H9 (cell line): ENCODE measurements at regions not wholly inside any gene's neighbourhood (a gene's known extent, or its start where the extent isn't known, plus 50 kb on each side); places are given as distances from the start of the nearest gene placed in this dataset.

Source experiments
- DNase-seq: peaks from one replicate; pipeline ENCODE4 v3.0.0-alpha.2; 2017
- H2AFZ ChIP-seq: one replicate; pipeline ENCODE4 v1.6.1; 2013; ENCODE audit warnings: mild to moderate bottlenecking, low read length, control low read depth, moderate library complexity
- H2AK5ac ChIP-seq: 2 replicates; pipeline ENCODE4 v1.6.1; 2013; ENCODE audit warnings: low read length, control low read depth, mixed read lengths; ENCODE audit not compliant: insufficient read length
- H2BK120ac ChIP-seq: one replicate; pipeline ENCODE4 v1.6.1; 2013; ENCODE audit warnings: low read depth, mild to moderate bottlenecking, low read length, control low read depth, inconsistent platforms; ENCODE audit not compliant: poor library complexity, severe bottlenecking
- H2BK12ac ChIP-seq: 2 replicates; pipeline ENCODE4 v1.6.1; 2013; ENCODE audit warnings: low read length, control low read depth, mixed read lengths, low read depth; ENCODE audit not compliant: insufficient read length
- H2BK15ac ChIP-seq: 2 replicates; pipeline ENCODE4 v1.6.1; 2013; ENCODE audit warnings: low read depth, low read length, control low read depth
- H2BK20ac ChIP-seq: one replicate; pipeline ENCODE4 v1.6.1; 2013; ENCODE audit warnings: low read depth, mild to moderate bottlenecking, low read length, control low read depth, inconsistent platforms; ENCODE audit not compliant: poor library complexity, severe bottlenecking
- H2BK5ac ChIP-seq: 2 replicates; pipeline ENCODE4 v1.6.1; 2013; ENCODE audit warnings: low read length, control low read depth, mixed read lengths; ENCODE audit not compliant: insufficient read length
- H3K14ac ChIP-seq: 2 replicates; pipeline ENCODE4 v1.6.1; 2013; ENCODE audit warnings: low read length, control low read depth; ENCODE audit not compliant: insufficient read depth
- H3K18ac ChIP-seq: 2 replicates; pipeline ENCODE4 v1.6.1; 2013; ENCODE audit warnings: low read depth, mild to moderate bottlenecking, mixed read lengths, low read length, control low read depth; ENCODE audit not compliant: insufficient read length
- H3K23ac ChIP-seq: 2 replicates; pipeline ENCODE4 v1.6.1; 2013; ENCODE audit warnings: low read length, control low read depth, mixed read lengths, low read depth; ENCODE audit not compliant: insufficient read length
- H3K23me2 ChIP-seq: 2 replicates; pipeline ENCODE4 v1.6.1; 2013; ENCODE audit warnings: low read depth, mild to moderate bottlenecking, mixed read lengths, low read length, control low read depth; ENCODE audit not compliant: insufficient read length, poor library complexity, severe bottlenecking
- H3K27ac ChIP-seq: 2 replicates; pipeline ENCODE4 v1.5.1; 2013; ENCODE audit warnings: low read length, control low read depth, mixed read lengths, low read depth; ENCODE audit not compliant: insufficient read length
- H3K27me3 ChIP-seq: 2 replicates; pipeline ENCODE4 v1.6.1; 2013; ENCODE audit warnings: low read length, control low read depth, inconsistent platforms; ENCODE audit not compliant: insufficient read depth
- H3K4ac ChIP-seq: 2 replicates; pipeline ENCODE4 v1.6.1; 2013; ENCODE audit warnings: low read depth, mild to moderate bottlenecking, control low read depth, inconsistent platforms, low read length, moderate library complexity
- H3K4me1 ChIP-seq: 2 replicates; pipeline ENCODE4 v1.6.1; 2013; ENCODE audit warnings: low read length, control low read depth, inconsistent platforms; ENCODE audit not compliant: insufficient read depth
- H3K4me2 ChIP-seq: 2 replicates; pipeline ENCODE4 v1.6.1; 2013; ENCODE audit warnings: low read length, control low read depth, mixed read lengths; ENCODE audit not compliant: insufficient read length, insufficient read depth
- H3K56ac ChIP-seq: 2 replicates; pipeline ENCODE4 v1.6.1; 2013; ENCODE audit warnings: low read depth, mild to moderate bottlenecking, mixed read lengths, low read length, control low read depth; ENCODE audit not compliant: insufficient read length
- H3K79me1 ChIP-seq: 2 replicates; pipeline ENCODE4 v1.6.1; 2013; ENCODE audit warnings: low read depth, mild to moderate bottlenecking, moderate library complexity, low read length, control low read depth, inconsistent platforms; ENCODE audit not compliant: insufficient read depth, poor library complexity, severe bottlenecking
- H3K79me2 ChIP-seq: 2 replicates; pipeline ENCODE4 v1.6.1; 2013; ENCODE audit warnings: low read length, control low read depth, inconsistent platforms; ENCODE audit not compliant: insufficient read depth
- H3K9ac ChIP-seq: 2 replicates; pipeline ENCODE4 v1.6.1; 2013; ENCODE audit warnings: low read length, control low read depth, mixed read lengths; ENCODE audit not compliant: insufficient read length; ENCODE audit errors: extremely low read depth
- H3K9me3 ChIP-seq: one replicate; pipeline ENCODE4 v1.6.1; 2013; ENCODE audit warnings: low read depth, low read length, inconsistent platforms; ENCODE audit not compliant: control insufficient read depth
- H3T11ph ChIP-seq: one replicate; pipeline ENCODE4 v1.6.1; 2013; ENCODE audit warnings: mild to moderate bottlenecking, low read length, control low read depth, inconsistent platforms
- H4K20me1 ChIP-seq: one replicate; pipeline ENCODE4 v1.6.1; 2013; ENCODE audit not compliant: control insufficient read depth, insufficient read length, insufficient read depth
- H4K5ac ChIP-seq: 2 replicates; pipeline ENCODE4 v1.6.1; 2013; ENCODE audit warnings: low read depth, mild to moderate bottlenecking, mixed read lengths, low read length, control low read depth; ENCODE audit not compliant: insufficient read length
- H4K8ac ChIP-seq: replicated peaks from 2 replicates; pipeline ENCODE4 v1.6.1; 2013; ENCODE audit warnings: low read length, control low read depth, mixed read lengths, low read depth; ENCODE audit not compliant: insufficient read length
- H4K91ac ChIP-seq: 2 replicates; pipeline ENCODE4 v1.6.1; 2013; ENCODE audit warnings: low read depth, mild to moderate bottlenecking, moderate library complexity, mixed read lengths, low read length, control low read depth; ENCODE audit not compliant: insufficient read length
- H3K27ac Mint-ChIP-seq, 3 experiments: 2 replicates in 2 of 3; 3 replicates in 1 of 3; pipeline ENCODE4 v1.8.0; 2020 to 2021; ENCODE audit warnings: mixed read lengths in 3 of 3, mild to moderate bottlenecking in 1 of 3, moderate library complexity in 1 of 3
- H3K27me3 Mint-ChIP-seq: 2 replicates; pipeline ENCODE4 v1.8.0; 2021; ENCODE audit warnings: low read depth, mild to moderate bottlenecking, moderate library complexity, mixed read lengths
- H3K36me3 Mint-ChIP-seq, 3 experiments: 2 replicates in 2 of 3; 3 replicates in 1 of 3; pipeline ENCODE4 v1.8.0; 2020 to 2021; ENCODE audit warnings: low read depth in 3 of 3, mixed read lengths in 3 of 3; ENCODE audit not compliant: insufficient read depth in 1 of 3
- H3K4me1 Mint-ChIP-seq, 2 experiments: 2 replicates each; pipeline ENCODE4 v1.8.0; 2020; ENCODE audit warnings: mixed read lengths in 2 of 2
- H3K4me3 Mint-ChIP-seq, 2 experiments: 2 replicates in 1 of 2; 3 replicates in 1 of 2; pipeline ENCODE4 v1.8.0; 2020 to 2021; ENCODE audit warnings: mild to moderate bottlenecking in 2 of 2, mixed read lengths in 2 of 2, moderate library complexity in 1 of 2
- H3K9me3 Mint-ChIP-seq, 2 experiments: 2 replicates in 1 of 2; 3 replicates in 1 of 2; pipeline ENCODE4 v1.8.0; 2020; ENCODE audit warnings: mild to moderate bottlenecking in 2 of 2, mixed read lengths in 2 of 2, moderate library complexity in 1 of 2
- WGBS: extraction: QIAGEN DNeasy Blood & Tissue Kit; methylation state at CpG from one replicate; pipeline ENCODE4 v1.1.7; 2013; ENCODE audit warnings: missing lambda C conversion rate, low lambda C conversion rate, mixed read lengths; ENCODE audit not compliant: insufficient read length; ENCODE audit errors: extremely low coverage; 5-methylcytosine and 5-hydroxymethylcytosine counted together
- TF ChIP-seq, protein P1 (sequence below): fragments of 200-600 bp; sonication (generic); conservative IDR thresholded peaks from 3 replicates; pipeline ENCODE4 v1.8.0; 2021; ENCODE audit warnings: antibody characterized with exemption, mild to moderate bottlenecking

DNA sequence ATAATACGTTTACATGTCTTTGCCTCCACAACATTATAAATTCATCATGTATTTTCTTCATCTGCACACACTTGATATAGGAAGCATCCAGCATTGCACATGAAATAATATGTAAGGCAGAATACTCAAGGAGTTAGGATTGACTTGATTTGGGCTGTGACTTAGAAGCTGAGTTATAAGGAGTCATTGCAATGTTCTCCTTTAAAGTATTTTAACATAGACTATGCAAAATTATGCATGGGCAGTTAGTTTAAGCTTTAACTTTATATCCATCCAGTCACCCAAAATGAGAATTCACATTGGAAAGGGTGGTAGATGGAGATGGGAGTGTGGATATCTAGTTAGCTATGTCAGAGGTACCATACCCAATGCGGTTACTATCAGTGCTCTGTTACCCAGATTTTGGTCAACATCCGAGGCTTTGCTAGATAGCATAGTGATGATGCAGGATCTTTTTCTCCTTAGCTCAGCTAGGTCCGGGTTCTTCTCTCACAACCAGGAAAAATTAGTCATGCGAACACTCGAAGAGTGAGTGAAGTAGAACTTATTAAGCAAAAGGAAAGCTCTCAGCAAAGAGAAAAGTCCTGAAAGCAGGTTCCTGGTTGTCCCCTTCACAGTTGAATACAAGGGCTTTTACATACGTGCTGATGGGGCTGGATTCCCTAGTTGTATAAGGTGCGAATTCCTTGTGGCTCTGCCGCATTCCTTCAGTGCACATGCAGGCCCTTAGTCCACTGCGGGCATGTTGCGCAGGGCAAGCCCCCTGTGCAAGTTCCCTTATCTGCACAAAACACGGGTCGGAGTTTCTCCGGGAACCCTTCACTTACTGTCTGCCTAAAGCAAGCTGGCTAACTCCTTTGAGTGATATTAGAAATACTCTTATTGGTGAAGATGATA, 73.1 kb upstream of the FAM20A start:
- Histone ChIP-seq H3K79me1 (no peaks in the 10 kb centered on the region), H4K91ac (no peak overlapping the region), H3T11ph (no peak overlapping the region), H2BK15ac (no peak overlapping the region), H2BK5ac (no peak overlapping the region), H3K27me3 (no peaks in the 10 kb centered on the region), H3K56ac (no peak overlapping the region), H3K27ac (no peak overlapping the region), H2BK12ac (no peak overlapping the region), H3K79me2 (no peaks in the 10 kb centered on the region), H3K4ac (no peak overlapping the region), H3K9me3 (no peaks in the 10 kb centered on the region), H4K20me1 (no peaks in the 10 kb centered on the region), H4K8ac (no peak overlapping the region), H2AFZ (no peak overlapping the region), H3K9ac (no peak overlapping the region), H2BK120ac (no peak overlapping the region), H3K14ac (no peak overlapping the region), H3K18ac (no peak overlapping the region), H3K4me2 (no peak overlapping the region), H3K23ac (no peak overlapping the region), H3K23me2 (no peaks in the 10 kb centered on the region), H2BK20ac (no peak overlapping the region), H2AK5ac (no peak overlapping the region), H3K4me1 (no peaks in the 10 kb centered on the region), H4K5ac (no peak overlapping the region)
- Mint-ChIP-seq H3K4me1 (peaks cover 5 to 12% of the 10 kb centered on the region in 2 experiments; a peak in 3 of 4 replicates), H3K4me3 (no peak overlapping the region), H3K27me3 (no peaks in the 10 kb centered on the region; the same call in 1 of the 2 replicates), H3K36me3 (no peaks in the 10 kb centered on the region), H3K9me3 (no peaks in the 10 kb centered on the region), H3K27ac (no peak overlapping the region)
- WGBS = no CpG with 5 or more reads among the region's 14 CpGs
- no peak for DNase-seq
- TF ChIP-seq, protein P1, sequence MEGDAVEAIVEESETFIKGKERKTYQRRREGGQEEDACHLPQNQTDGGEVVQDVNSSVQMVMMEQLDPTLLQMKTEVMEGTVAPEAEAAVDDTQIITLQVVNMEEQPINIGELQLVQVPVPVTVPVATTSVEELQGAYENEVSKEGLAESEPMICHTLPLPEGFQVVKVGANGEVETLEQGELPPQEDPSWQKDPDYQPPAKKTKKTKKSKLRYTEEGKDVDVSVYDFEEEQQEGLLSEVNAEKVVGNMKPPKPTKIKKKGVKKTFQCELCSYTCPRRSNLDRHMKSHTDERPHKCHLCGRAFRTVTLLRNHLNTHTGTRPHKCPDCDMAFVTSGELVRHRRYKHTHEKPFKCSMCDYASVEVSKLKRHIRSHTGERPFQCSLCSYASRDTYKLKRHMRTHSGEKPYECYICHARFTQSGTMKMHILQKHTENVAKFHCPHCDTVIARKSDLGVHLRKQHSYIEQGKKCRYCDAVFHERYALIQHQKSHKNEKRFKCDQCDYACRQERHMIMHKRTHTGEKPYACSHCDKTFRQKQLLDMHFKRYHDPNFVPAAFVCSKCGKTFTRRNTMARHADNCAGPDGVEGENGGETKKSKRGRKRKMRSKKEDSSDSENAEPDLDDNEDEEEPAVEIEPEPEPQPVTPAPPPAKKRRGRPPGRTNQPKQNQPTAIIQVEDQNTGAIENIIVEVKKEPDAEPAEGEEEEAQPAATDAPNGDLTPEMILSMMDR = no peak
